SK-N-MC (cell line): ENCODE measurements at regions not wholly inside any gene's neighbourhood (a gene's known extent, or its start where the extent isn't known, plus 50 kb on each side); places are given as distances from the start of the nearest gene placed in this dataset.

Source experiments
- EZH2 ChIP-seq: fragments of 200-600 bp; sonication (generic); IDR thresholded peaks from one replicate; pipeline ENCODE4 v1.6.1; 2017; ENCODE audit warnings: antibody characterized with exemption
- POLR2AphosphoS5 ChIP-seq: IDR thresholded peaks from 2 replicates; pipeline ENCODE4 v1.6.1; 2012; ENCODE audit warnings: mild to moderate bottlenecking, low read depth, low read length, borderline replicate concordance

DNA sequence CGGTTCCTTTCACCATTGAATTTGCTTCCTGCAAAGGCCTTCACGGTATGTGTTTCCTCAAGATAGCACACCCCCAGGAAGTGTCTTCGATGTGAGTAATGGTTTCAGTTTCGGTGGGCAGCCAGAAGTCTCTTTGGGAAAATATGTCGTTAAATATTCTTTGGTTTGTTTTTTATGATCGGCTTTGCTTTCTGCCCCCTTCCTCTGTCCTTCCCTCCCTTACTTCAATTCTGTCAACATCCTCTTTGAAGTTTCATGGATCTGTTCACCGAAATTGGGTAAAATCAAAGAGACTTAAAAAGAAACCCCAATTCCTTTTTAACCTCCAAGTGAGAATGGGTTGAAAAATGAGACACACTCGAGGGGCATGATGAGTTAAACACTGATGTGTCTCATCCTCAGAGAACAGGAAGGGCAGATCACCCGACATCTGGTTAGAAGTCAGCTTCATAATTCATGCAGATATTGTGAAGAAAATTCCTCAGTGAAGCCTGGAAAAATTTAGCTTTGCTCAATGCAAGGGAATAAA, 170.8 kb upstream of the HABP2 start:
- TF ChIP-seq EZH2 = no peak
- TF ChIP-seq POLR2AphosphoS5 = no peak
